Smooth muscle cell (in vitro differentiated cells): ENCODE measurements at regions not wholly inside any gene's neighbourhood (a gene's known extent, or its start where the extent isn't known, plus 50 kb on each side); places are given as distances from the start of the nearest gene placed in this dataset.

Experiments
- DNase-seq: peaks from one replicate; lab custom pipeline; 2025; ENCODE audit not compliant: unreplicated experiment; lab: John Stamatoyannopoulos, UW
- H2AFZ ChIP-seq: fragments of 200-600 bp; sonication (generic); 2 replicates; pipeline ENCODE4 v1.6.0; 2016; ENCODE audit warnings: antibody characterized with exemption, low read depth, mild to moderate bottlenecking
- H3F3A ChIP-seq: fragments of 200-600 bp; sonication (generic); 2 replicates; pipeline ENCODE4 v1.6.0; 2017; ENCODE audit warnings: antibody characterized with exemption, low read depth
- H3K27ac ChIP-seq: fragments of 200-600 bp; sonication (generic); 2 replicates; pipeline ENCODE4 v1.5.1; 2016; ENCODE audit warnings: low read depth, mild to moderate bottlenecking
- H3K27me3 ChIP-seq: fragments of 200-600 bp; sonication (generic); 2 replicates; pipeline ENCODE4 v1.6.1; 2016; ENCODE audit warnings: low read depth, mild to moderate bottlenecking
- H3K36me3 ChIP-seq: fragments of 200-600 bp; sonication (generic); 2 replicates; pipeline ENCODE4 v1.5.1; 2016; ENCODE audit warnings: low read depth
- H3K4me1 ChIP-seq: fragments of 200-600 bp; sonication (generic); 2 replicates; pipeline ENCODE4 v1.5.1; 2016; ENCODE audit warnings: low read depth
- H3K4me2 ChIP-seq: fragments of 200-600 bp; sonication (generic); 2 replicates; pipeline ENCODE4 v1.6.0; 2016; ENCODE audit warnings: mild to moderate bottlenecking
- H3K4me3 ChIP-seq: fragments of 200-600 bp; sonication (generic); 2 replicates; pipeline ENCODE4 v1.5.1; 2016; ENCODE audit warnings: mild to moderate bottlenecking
- H3K79me2 ChIP-seq: fragments of 200-600 bp; sonication (generic); 2 replicates; pipeline ENCODE4 v1.6.0; 2016; ENCODE audit warnings: low read depth, mild to moderate bottlenecking
- H3K9ac ChIP-seq: fragments of 200-600 bp; sonication (generic); 2 replicates; pipeline ENCODE4 v1.6.0; 2016; ENCODE audit warnings: low read depth
- H3K9me3 ChIP-seq: fragments of 200-600 bp; sonication (generic); replicated peaks from 2 replicates; pipeline ENCODE4 v1.5.1; 2016; ENCODE audit warnings: low read depth
- H4K20me1 ChIP-seq: fragments of 200-600 bp; sonication (generic); 2 replicates; pipeline ENCODE4 v1.6.0; 2016; ENCODE audit warnings: low read depth
- CTCF ChIP-seq: fragments of 200-600 bp; sonication (generic); IDR thresholded peaks from 2 replicates; pipeline ENCODE4 v1.5.1; 2017; ENCODE audit warnings: borderline replicate concordance, mild to moderate bottlenecking, antibody characterized with exemption; ENCODE audit not compliant: insufficient read depth, poor library complexity, severe bottlenecking
- WGBS: methylation state at CpG from one replicate; pipeline ENCODE4 v1.1.7; 2016; ENCODE audit warnings: low lambda C conversion rate; 5-methylcytosine and 5-hydroxymethylcytosine counted together

- H3F3A ChIP-seq: no peaks in the 10 kb centered on the region
- no peak for TF ChIP-seq CTCF
- H2AFZ ChIP-seq: no peak overlapping the region
- no peaks in the 10 kb centered on the region for H3K36me3 ChIP-seq
- no peaks in the 10 kb centered on the region for H3K27me3 ChIP-seq
- no peaks in the 10 kb centered on the region for H4K20me1 ChIP-seq
- 91% methylated on average over 1 of the region's 1 CpG for WGBS
- H3K27ac ChIP-seq: no peak overlapping the region
- no peaks in the 10 kb centered on the region for H3K4me1 ChIP-seq
- H3K4me3 ChIP-seq: no peak overlapping the region
- DNase-seq: no peak
- no peaks in the 10 kb centered on the region for H3K79me2 ChIP-seq
- H3K9ac ChIP-seq: no peak overlapping the region
- no peaks in the 10 kb centered on the region for H3K9me3 ChIP-seq
- H3K4me2 ChIP-seq: no peak overlapping the region
These were observed 552.9 kb upstream of the PCDH10 start for GRCh38 chr4:132596186-132596585.

- DNase-seq: no peak
- no peak overlapping the region for H2AFZ ChIP-seq
- no peak overlapping the region for H3K9ac ChIP-seq
- H3K4me1 ChIP-seq: no peaks in the 10 kb centered on the region
- H4K20me1 ChIP-seq: no peaks in the 10 kb centered on the region
- H3K27me3 ChIP-seq: no peaks in the 10 kb centered on the region
- H3K79me2 ChIP-seq: no peaks in the 10 kb centered on the region
- H3K4me3 ChIP-seq: no peak overlapping the region
- TF ChIP-seq CTCF: no peak
- no peak overlapping the region for H3K27ac ChIP-seq
- WGBS: 62% methylated on average over 4 of the region's 4 CpGs
- no peaks in the 10 kb centered on the region for H3K9me3 ChIP-seq
- H3F3A ChIP-seq: no peaks in the 10 kb centered on the region
- no peaks in the 10 kb centered on the region for H3K36me3 ChIP-seq
- H3K4me2 ChIP-seq: no peak overlapping the region
These were observed 543.5 kb upstream of the PCDH10 start for GRCh38 chr4:132605551-132605950.

GRCh38 chr4:132614682-132615081 is 534.4 kb upstream of the PCDH10 start:
- Histone ChIP-seq H3K4me3 (no peak overlapping the region), H3F3A (no peaks in the 10 kb centered on the region), H3K27ac (no peak overlapping the region), H3K9me3 (no peaks in the 10 kb centered on the region), H3K9ac (no peak overlapping the region), H4K20me1 (no peaks in the 10 kb centered on the region), H2AFZ (peak overlapping the region; percentile 43), H3K4me1 (no peaks in the 10 kb centered on the region), H3K27me3 (no peaks in the 10 kb centered on the region), H3K79me2 (no peaks in the 10 kb centered on the region), H3K4me2 (no peak overlapping the region), H3K36me3 (no peaks in the 10 kb centered on the region)
- peak; percentile 62 for TF ChIP-seq CTCF
- DNase-seq: no peak

GRCh38 chr4:132619968-132620367 is 529.1 kb upstream of the PCDH10 start:
- Histone ChIP-seq H3K27me3 (no peaks in the 10 kb centered on the region), H3K4me1 (no peaks in the 10 kb centered on the region), H3F3A (no peaks in the 10 kb centered on the region), H3K79me2 (no peaks in the 10 kb centered on the region), H3K27ac (no peak overlapping the region), H2AFZ (no peak overlapping the region), H3K36me3 (no peaks in the 10 kb centered on the region), H3K9ac (no peak overlapping the region), H3K4me3 (no peak overlapping the region), H3K9me3 (no peaks in the 10 kb centered on the region), H3K4me2 (no peak overlapping the region), H4K20me1 (no peaks in the 10 kb centered on the region)
- TF ChIP-seq CTCF: no peak
- no peak for DNase-seq
- 95% methylated on average over 1 of the region's 1 CpG for WGBS
